ENCODE measurements at regions not wholly inside any gene's neighbourhood (a gene's known extent, or its start where the extent isn't known, plus 50 kb on each side); places are given as distances from the start of the nearest gene placed in this dataset.

GRCh38 chr1:238071061-238071460 lies 180.3 kb upstream of the ZP4 start:
- TF ChIP-seq, protein P1, sequence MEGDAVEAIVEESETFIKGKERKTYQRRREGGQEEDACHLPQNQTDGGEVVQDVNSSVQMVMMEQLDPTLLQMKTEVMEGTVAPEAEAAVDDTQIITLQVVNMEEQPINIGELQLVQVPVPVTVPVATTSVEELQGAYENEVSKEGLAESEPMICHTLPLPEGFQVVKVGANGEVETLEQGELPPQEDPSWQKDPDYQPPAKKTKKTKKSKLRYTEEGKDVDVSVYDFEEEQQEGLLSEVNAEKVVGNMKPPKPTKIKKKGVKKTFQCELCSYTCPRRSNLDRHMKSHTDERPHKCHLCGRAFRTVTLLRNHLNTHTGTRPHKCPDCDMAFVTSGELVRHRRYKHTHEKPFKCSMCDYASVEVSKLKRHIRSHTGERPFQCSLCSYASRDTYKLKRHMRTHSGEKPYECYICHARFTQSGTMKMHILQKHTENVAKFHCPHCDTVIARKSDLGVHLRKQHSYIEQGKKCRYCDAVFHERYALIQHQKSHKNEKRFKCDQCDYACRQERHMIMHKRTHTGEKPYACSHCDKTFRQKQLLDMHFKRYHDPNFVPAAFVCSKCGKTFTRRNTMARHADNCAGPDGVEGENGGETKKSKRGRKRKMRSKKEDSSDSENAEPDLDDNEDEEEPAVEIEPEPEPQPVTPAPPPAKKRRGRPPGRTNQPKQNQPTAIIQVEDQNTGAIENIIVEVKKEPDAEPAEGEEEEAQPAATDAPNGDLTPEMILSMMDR (IDR thresholded peaks at IDR 0.05; ENCODE audit: insufficient read depth, low read depth, low read length), result no peak
- no peak for TF ChIP-seq EZH2 (IDR thresholded peaks at IDR 0.05; ENCODE audit: insufficient read depth, low read length)

All from astrocyte (in vitro differentiated cells and primary cell).